ENCODE measurements at regions not wholly inside any gene's neighbourhood (a gene's known extent, or its start where the extent isn't known, plus 50 kb on each side); places are given as distances from the start of the nearest gene placed in this dataset.

- H3K36me3 ChIP-seq: no peaks in the 10 kb centered on the region
- H3K27ac ChIP-seq: no peak overlapping the region
- TF ChIP-seq POLR2A (IDR thresholded peaks at IDR 0.05) (no peak), CTCF (IDR thresholded peaks at IDR 0.05) (no peak)
- no peaks in the 10 kb centered on the region for H3K9me3 ChIP-seq
- no peak for DNase-seq
- H3K4me3 ChIP-seq: no peak overlapping the region
- H3K4me1 ChIP-seq: no peaks in the 10 kb centered on the region
- no peaks in the 10 kb centered on the region for H3K27me3 ChIP-seq
Observed at GRCh38 chr17:34008125-34008524, 247.0 kb upstream of the CCL2 start.

- H3K9me3 ChIP-seq: no peaks in the 10 kb centered on the region
- no peaks in the 10 kb centered on the region for H3K36me3 ChIP-seq
- no peaks in the 10 kb centered on the region for H3K27me3 ChIP-seq
- TF ChIP-seq POLR2A (IDR thresholded peaks at IDR 0.05): no peak
- TF ChIP-seq CTCF (IDR thresholded peaks at IDR 0.05): no peak
- no peak for DNase-seq
- no peaks in the 10 kb centered on the region for H3K4me1 ChIP-seq
- no peak overlapping the region for H3K27ac ChIP-seq
- H3K4me3 ChIP-seq: no peak overlapping the region
Observed at GRCh38 chr17:34009912-34010311, 245.2 kb upstream of the CCL2 start.

GRCh38 chr17:34010534-34010933 lies 244.6 kb upstream of the CCL2 start:
- Histone ChIP-seq H3K27ac (no peak overlapping the region), H3K4me1 (no peaks in the 10 kb centered on the region), H3K36me3 (no peaks in the 10 kb centered on the region), H3K4me3 (no peak overlapping the region), H3K27me3 (no peaks in the 10 kb centered on the region), H3K9me3 (no peaks in the 10 kb centered on the region)
- no peak for DNase-seq
- no peak for TF ChIP-seq CTCF (IDR thresholded peaks at IDR 0.05)

GRCh38 chr17:34011599-34011998 lies 243.5 kb upstream of the CCL2 start:
- DNase-seq: no peak
- TF ChIP-seq CTCF (IDR thresholded peaks at IDR 0.05): no peak
- Histone ChIP-seq H3K4me1 (no peaks in the 10 kb centered on the region), H3K4me3 (no peak overlapping the region), H3K27ac (no peak overlapping the region), H3K27me3 (no peaks in the 10 kb centered on the region), H3K36me3 (no peaks in the 10 kb centered on the region), H3K9me3 (no peaks in the 10 kb centered on the region)

GRCh38 chr17:34012709-34013375 lies 242.2 kb upstream of the CCL2 start:
- H3K4me1 ChIP-seq: no peaks in the 10 kb centered on the region
- DNase-seq: no peak
- no peak for TF ChIP-seq POLR2A (IDR thresholded peaks at IDR 0.05)
- no peak for TF ChIP-seq CTCF (IDR thresholded peaks at IDR 0.05)
- H3K36me3 ChIP-seq: no peaks in the 10 kb centered on the region
- no peaks in the 10 kb centered on the region for H3K9me3 ChIP-seq
- H3K27me3 ChIP-seq: no peaks in the 10 kb centered on the region
- no peak overlapping the region for H3K27ac ChIP-seq
- no peak overlapping the region for H3K4me3 ChIP-seq

GRCh38 chr17:34015253-34015652 lies 239.8 kb upstream of the CCL2 start:
- H3K9me3 ChIP-seq: no peaks in the 10 kb centered on the region
- no peaks in the 10 kb centered on the region for H3K36me3 ChIP-seq
- DNase-seq: no peak
- no peaks in the 10 kb centered on the region for H3K27me3 ChIP-seq
- no peak for TF ChIP-seq POLR2A (IDR thresholded peaks at IDR 0.05)
- TF ChIP-seq CTCF (IDR thresholded peaks at IDR 0.05): no peak
- no peaks in the 10 kb centered on the region for H3K4me1 ChIP-seq
- H3K4me3 ChIP-seq: no peak overlapping the region
- H3K27ac ChIP-seq: no peak overlapping the region

All from Peyer's patch (tissue), 4 donors.